ENCODE measurements at regions not wholly inside any gene's neighbourhood (a gene's known extent, or its start where the extent isn't known, plus 50 kb on each side); places are given as distances from the start of the nearest gene placed in this dataset.
A peak's percentile ranks its signal among the peaks of the same experiment; 100 is the strongest.

- DNase-seq = no peak
Observed at GRCh38 chr5:38099205-38100168, 158.9 kb upstream of the EGFLAM start.

GRCh38 chr5:38094889-38095288 lies 163.5 kb upstream of the EGFLAM start:
- no peak for DNase-seq

- DNase-seq = no peak
Observed at GRCh38 chr5:38093855-38094254, 164.5 kb upstream of the EGFLAM start.

DNA sequence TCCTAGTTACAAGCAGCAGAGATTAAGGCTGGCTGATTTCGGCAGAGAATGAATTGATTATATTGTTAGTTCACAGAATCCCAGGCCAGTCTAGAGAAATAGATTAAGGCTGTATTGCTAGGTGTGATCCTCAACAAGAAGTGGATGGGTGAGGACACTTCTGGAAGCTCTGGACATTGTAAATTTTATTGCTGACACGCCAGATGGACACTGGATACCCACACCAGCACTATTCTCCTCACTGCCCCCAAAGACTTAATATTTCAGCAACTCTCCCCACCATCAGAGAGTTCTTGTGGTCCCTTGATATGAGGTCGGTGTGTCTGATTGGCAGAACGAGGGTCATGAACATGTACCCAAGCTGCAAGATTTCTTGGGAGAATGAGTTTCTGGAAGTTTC lies 171.6 kb upstream of the EGFLAM start:
- no peak for DNase-seq

DNA sequence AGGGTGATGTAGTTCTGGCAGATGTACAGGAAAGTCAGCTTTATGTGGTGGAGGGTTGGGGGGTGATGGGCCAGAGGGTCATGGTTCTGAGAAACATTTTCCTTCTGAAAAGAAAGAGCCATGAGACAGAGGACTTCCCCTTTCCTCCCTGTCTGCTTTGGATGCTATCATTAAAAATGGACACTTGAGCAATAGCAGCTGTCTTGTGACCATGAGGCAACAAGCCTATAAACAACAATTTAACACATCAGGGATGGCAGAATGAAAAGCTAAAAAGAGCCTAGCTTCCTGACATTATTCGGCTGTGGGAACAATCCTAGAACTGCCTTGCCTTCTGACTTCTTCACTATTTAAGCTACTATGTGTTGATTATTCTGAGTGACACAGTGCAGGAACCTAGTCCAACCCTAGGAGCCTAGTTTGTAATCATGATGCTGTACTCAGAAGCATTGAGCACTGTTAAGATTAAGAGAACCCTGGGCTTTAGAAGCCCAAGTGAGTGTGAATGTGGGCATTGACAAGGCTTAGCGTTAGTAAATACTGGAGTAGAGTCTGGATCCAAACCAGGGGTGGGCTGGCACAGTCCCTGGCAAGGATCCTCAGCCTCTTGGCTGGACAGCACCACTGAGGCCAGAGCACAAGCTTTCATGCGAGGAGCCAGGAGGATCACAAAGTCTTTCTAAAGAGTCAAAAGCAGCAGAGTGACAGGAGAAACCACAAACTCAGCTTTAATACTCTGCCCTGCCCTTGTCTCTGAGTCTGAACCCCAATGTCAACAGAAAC lies 178.5 kb upstream of the EGFLAM start:
- no peak for DNase-seq

GRCh38 chr5:38078161-38078560 lies 180.2 kb upstream of the EGFLAM start:
- DNase-seq = peak; percentile 7

DNA sequence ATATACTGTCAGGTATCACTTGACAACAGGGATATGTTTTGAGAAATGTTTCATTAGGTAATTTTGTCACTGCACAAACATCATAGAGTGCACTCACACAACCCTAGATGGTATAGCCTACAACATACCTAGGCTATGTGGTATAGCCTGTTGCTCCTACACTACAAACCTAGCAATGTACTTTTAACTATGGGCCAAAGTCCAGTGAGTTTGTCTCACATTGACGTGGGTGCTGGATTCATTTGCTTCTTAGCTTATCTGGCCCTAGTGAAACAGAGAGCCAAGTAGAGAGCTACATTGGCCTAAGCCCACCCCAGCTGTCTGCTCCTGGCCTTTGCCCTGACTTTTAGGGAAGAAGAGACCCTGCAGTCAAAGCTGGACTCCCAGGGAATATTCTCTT lies 180.7 kb upstream of the EGFLAM start:
- DNase-seq = no peak

DNA sequence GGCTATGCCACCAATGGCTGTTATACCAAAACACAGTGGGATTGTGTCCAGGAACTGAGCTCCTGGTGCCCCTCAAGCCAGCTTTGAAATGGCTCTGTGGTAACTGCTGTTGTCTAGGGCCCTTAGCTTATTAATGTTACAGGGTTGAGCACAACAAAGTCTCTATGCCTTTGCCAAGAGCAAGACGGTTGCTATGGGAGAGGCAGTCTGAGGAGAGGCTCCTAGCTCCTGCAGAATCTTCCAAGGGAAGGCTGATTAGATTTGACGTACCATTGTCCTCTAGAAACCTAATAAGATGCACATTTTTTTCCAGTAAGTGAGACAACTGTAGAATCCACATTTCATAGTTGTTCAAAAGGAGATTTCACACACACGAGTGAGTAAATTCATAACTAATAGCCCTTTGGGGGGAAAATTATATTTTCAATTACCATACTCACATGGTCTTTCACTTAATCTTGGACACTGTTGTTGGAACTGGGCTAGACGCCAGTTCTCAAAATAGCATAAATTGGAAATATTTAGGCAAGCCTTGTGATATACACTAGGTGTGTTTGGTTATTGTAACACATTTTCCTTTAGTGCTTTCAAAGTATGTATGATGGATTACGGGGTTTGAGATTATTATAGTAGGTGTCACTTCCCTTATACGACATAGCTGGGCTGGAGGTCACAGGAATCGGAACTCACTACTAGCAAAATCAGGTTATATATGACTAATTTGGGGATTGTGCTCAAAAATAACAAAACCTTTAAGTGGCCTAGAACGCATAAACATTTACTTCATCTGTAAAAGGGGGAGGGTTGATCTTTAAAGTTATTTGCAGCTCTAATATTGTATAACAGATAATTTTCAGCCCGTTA lies 186.3 kb upstream of the EGFLAM start:
- DNase-seq = no peak

DNA sequence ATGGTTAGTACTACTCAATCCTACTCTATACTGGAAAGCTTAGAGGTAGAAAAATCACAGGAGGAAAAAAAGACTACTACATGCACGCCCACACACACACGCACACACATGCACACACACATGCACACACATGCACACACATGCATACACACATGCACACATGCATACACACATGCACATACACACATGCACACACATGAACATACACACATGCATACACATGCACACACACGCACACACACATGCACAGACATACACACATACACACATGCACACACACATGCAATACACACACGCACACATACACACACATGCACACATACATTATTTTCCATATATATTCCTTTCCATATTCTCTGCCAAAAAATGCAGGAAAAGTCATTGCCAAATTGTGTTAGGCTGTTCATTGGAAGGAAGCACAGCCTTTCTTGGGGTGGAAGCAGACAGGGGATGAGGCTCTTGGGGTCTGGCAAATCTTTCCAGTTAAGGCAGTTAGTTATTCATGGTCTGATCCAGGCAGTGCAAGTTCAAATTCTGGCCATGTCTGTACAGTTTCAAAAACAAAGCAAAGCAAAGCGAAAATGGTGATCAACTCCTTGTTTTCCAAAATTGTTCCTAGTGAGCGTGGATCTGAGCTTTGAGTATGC lies 187.9 kb upstream of the EGFLAM start:
- DNase-seq = no peak

GRCh38 chr5:38069360-38069759 lies 189.0 kb upstream of the EGFLAM start:
- no peak for DNase-seq

GRCh38 chr5:38060354-38060753 lies 198.0 kb upstream of the EGFLAM start:
- peak; percentile 60 for DNase-seq

GRCh38 chr5:38059876-38060275 lies 198.5 kb upstream of the EGFLAM start:
- no peak for DNase-seq

GRCh38 chr5:38051711-38052511 lies 206.4 kb upstream of the EGFLAM start:
- DNase-seq = no peak

GRCh38 chr5:38048400-38048799 lies 208.6 kb upstream of the GDNF start:
- DNase-seq = no peak

DNA sequence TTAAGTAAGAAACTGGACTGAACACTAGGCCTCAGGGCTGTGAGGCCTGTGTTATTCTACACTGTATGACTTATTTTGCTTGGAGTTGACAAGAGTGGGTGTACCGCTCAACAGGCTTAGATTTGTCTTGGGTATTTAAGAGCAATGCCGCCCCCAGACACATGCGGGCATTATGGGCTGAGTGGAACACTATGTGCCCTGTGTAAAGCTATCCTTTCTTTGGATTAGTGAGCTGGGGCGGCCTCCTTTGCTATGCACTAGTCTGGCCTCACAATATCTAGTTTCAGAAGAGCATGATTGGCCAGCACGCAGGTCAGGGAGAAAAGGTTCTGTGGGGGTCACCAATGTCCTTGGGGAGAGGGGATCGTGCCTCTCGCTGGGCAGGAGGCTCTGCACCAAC lies 206.3 kb upstream of the GDNF start:
- DNase-seq = no peak

DNA sequence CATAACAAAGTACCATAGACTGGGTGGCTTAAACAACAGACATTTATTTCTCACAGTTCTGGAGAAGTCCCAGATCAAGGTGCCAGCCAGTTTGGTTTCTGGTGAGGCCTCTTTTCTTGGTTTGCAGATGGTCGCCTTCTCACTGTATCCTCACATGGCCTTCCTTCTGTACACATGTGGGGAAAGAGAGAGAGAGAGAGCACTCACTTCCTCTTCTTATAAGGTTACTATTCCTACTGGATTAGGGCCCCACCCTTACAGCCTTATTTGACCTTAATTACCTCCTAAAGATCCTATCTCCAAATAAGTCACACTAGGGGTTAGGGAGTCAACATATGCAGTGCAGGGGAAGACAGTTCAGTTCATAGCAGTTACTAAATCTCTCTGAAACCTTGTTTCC lies 205.6 kb upstream of the GDNF start:
- DNase-seq = no peak

DNA sequence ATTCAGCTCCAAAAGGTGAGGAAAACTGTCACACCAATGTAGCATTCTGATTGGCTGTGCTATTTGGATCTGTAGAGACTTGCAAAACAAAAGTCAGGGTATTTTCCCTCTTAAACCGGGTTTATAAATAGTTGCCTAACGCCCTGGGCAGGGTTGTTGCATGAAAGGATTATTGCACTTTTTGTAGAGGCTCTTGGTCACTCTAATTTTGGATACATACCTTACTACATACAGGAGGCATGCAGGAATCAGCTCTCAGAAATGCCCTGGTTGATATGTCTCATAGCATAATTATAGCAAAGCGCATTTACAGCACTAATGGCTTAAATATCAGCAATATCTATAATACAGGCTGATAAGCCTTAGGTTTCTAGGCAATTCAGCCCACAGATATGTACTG lies 200.0 kb upstream of the GDNF start:
- no peak for DNase-seq

- DNase-seq = no peak
Observed at GRCh38 chr5:38039091-38039490, 199.2 kb upstream of the GDNF start.

DNA sequence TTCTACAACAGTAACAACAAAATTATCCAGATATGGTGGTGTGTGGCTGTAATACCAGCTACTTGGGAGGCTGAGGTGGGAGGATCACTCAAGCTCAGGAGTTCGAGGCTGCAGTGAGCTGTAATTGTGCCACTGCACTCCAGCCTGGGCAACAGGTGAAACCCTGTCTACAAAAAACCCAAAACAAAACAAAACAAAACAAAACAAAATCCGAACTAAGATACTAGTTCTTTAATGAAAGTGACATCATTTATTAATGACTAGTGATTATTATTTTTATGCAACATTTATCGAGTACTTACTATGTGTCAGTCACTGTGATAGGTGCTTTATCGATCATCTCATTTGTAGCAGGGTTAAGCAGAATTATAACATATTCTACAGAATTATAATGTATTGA lies 196.9 kb upstream of the GDNF start:
- DNase-seq = no peak

- DNase-seq = no peak
Observed at GRCh38 chr5:38032149-38032548, 192.3 kb upstream of the GDNF start.

DNA sequence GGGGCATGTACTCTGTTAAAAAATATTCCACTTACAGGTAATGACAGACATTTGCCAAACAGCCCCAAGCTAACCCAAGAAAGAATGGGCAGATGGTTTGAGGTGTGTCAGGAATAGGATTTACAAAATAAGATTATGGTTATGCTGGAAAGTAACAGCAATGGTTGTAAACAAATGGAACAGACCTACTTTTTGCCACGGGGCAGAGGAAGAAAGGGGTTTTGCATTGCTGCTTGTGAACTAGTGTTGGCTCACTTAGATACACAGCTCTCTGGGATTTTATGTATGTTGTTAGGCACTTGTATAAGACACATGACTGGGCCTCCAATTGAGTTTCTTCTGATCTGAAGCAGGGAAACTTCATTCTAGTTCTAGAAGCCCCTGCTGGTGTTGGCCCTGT lies 191.5 kb upstream of the GDNF start:
- DNase-seq = no peak
